ENCODE measurements at regions not wholly inside any gene's neighbourhood (a gene's known extent, or its start where the extent isn't known, plus 50 kb on each side); places are given as distances from the start of the nearest gene placed in this dataset.

- no peak for TF ChIP-seq CTCF (IDR thresholded peaks at IDR 0.05; ENCODE audit: low read depth, low read length)
- no peak overlapping the region for H3K4me3 ChIP-seq (ENCODE audit: low read depth, low read length)
- in situ Hi-C loops (cut with HindIII; ENCODE audit: low sequenced_read_pairs): no loop called here
- DNase-seq (ENCODE audit: low read depth, low spot score): no peak
These were observed 1008.9 kb downstream of the EFNA5 start for GRCh38 chr5:106661866-106662265.

- DNase-seq (ENCODE audit: low read depth, low spot score): no peak
- TF ChIP-seq CTCF (IDR thresholded peaks at IDR 0.05; ENCODE audit: low read depth, low read length): no peak
- H3K4me3 ChIP-seq (ENCODE audit: low read depth, low read length): no peak overlapping the region
- in situ Hi-C loops (cut with HindIII; ENCODE audit: low sequenced_read_pairs): no loop called here
These were observed 1010.1 kb downstream of the EFNA5 start for GRCh38 chr5:106660681-106661080.

GRCh38 chr5:106658150-106658549 lies 1012.6 kb downstream of the EFNA5 start:
- H3K4me3 ChIP-seq (ENCODE audit: low read depth, low read length): no peak overlapping the region
- no peak for TF ChIP-seq CTCF (IDR thresholded peaks at IDR 0.05; ENCODE audit: low read depth, low read length)
- DNase-seq (ENCODE audit: low read depth, low spot score): no peak
- in situ Hi-C loops (cut with HindIII; ENCODE audit: low sequenced_read_pairs): no loop called here

GRCh38 chr5:106656821-106657220 lies 1013.9 kb downstream of the EFNA5 start:
- no peak for TF ChIP-seq CTCF (IDR thresholded peaks at IDR 0.05; ENCODE audit: low read depth, low read length)
- no peak overlapping the region for H3K4me3 ChIP-seq (ENCODE audit: low read depth, low read length)
- in situ Hi-C loops (cut with HindIII; ENCODE audit: low sequenced_read_pairs): no loop called here
- no peak for DNase-seq (ENCODE audit: low read depth, low spot score)

- TF ChIP-seq CTCF (IDR thresholded peaks at IDR 0.05; ENCODE audit: low read depth, low read length): no peak
- no peak for DNase-seq (ENCODE audit: low read depth, low spot score)
- no peak overlapping the region for H3K4me3 ChIP-seq (ENCODE audit: low read depth, low read length)
- in situ Hi-C loops (cut with HindIII; ENCODE audit: low sequenced_read_pairs): no loop called here
These were observed 1021.7 kb downstream of the EFNA5 start for GRCh38 chr5:106649031-106649430.

- no peak for TF ChIP-seq CTCF (IDR thresholded peaks at IDR 0.05; ENCODE audit: low read depth, low read length)
- in situ Hi-C loops (cut with HindIII; ENCODE audit: low sequenced_read_pairs): no loop called here
- DNase-seq (ENCODE audit: low read depth, low spot score): peak; percentile 8
- no peak overlapping the region for H3K4me3 ChIP-seq (ENCODE audit: low read depth, low read length)
These were observed 1022.3 kb downstream of the EFNA5 start for GRCh38 chr5:106648401-106648800.

- TF ChIP-seq CTCF (IDR thresholded peaks at IDR 0.05; ENCODE audit: low read depth, low read length): no peak
- DNase-seq (ENCODE audit: low read depth, low spot score): no peak
- in situ Hi-C loops (cut with HindIII; ENCODE audit: low sequenced_read_pairs): no loop called here
- H3K4me3 ChIP-seq (ENCODE audit: low read depth, low read length): no peak overlapping the region
These were observed 1024.6 kb downstream of the EFNA5 start for GRCh38 chr5:106646106-106646505.
